ENCODE measurements at regions not wholly inside any gene's neighbourhood (a gene's known extent, or its start where the extent isn't known, plus 50 kb on each side); places are given as distances from the start of the nearest gene placed in this dataset.

- DNase-seq (ENCODE audit: low read depth): no peak
- TF ChIP-seq, protein P1, sequence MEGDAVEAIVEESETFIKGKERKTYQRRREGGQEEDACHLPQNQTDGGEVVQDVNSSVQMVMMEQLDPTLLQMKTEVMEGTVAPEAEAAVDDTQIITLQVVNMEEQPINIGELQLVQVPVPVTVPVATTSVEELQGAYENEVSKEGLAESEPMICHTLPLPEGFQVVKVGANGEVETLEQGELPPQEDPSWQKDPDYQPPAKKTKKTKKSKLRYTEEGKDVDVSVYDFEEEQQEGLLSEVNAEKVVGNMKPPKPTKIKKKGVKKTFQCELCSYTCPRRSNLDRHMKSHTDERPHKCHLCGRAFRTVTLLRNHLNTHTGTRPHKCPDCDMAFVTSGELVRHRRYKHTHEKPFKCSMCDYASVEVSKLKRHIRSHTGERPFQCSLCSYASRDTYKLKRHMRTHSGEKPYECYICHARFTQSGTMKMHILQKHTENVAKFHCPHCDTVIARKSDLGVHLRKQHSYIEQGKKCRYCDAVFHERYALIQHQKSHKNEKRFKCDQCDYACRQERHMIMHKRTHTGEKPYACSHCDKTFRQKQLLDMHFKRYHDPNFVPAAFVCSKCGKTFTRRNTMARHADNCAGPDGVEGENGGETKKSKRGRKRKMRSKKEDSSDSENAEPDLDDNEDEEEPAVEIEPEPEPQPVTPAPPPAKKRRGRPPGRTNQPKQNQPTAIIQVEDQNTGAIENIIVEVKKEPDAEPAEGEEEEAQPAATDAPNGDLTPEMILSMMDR (conservative IDR thresholded peaks at IDR 0.05; ENCODE audit: low read depth, low read length): no peak
- no peak overlapping the region for H3K4me3 ChIP-seq (ENCODE audit: low read length)
Measured at GRCh38 chr15:77731945-77732344, 99.2 kb upstream of the LINGO1 start.

DNA sequence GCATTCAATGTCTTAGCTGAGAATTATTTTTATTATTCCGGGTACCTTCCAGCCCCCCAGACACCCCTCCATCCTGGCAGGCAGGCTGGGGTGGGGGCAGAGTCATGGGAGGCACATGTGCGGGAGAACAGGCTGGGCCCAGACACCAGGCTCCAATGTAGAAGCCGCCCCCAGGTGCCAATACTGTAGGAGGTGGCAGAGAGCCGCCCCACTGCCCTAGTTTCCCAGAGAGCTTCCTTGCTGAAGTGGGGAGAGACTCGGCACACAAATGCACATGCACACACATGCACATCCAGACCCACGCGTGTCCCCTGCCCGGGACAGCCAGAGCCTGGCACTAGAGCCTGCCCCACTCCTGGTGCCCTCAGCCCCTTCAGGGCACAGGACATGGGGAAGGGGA lies 98.4 kb upstream of the LINGO1 start:
- TF ChIP-seq, protein P1 (conservative IDR thresholded peaks at IDR 0.05; ENCODE audit: low read depth, low read length): no peak
- no peak for DNase-seq (ENCODE audit: low read depth)
- H3K4me3 ChIP-seq (ENCODE audit: low read length): no peak overlapping the region

- DNase-seq (ENCODE audit: low read depth): no peak
- TF ChIP-seq, protein P1 (conservative IDR thresholded peaks at IDR 0.05; ENCODE audit: low read depth, low read length): no peak
- no peak overlapping the region for H3K4me3 ChIP-seq (ENCODE audit: low read length)
Measured at GRCh38 chr15:77727635-77728304, 95.1 kb upstream of the LINGO1 start.

- H3K4me3 ChIP-seq (ENCODE audit: low read length): no peak overlapping the region
- no peak for DNase-seq (ENCODE audit: low read depth)
- TF ChIP-seq, protein P1 (conservative IDR thresholded peaks at IDR 0.05; ENCODE audit: low read depth, low read length): no peak
Measured at GRCh38 chr15:77724715-77725114, 92.0 kb upstream of the LINGO1 start.

DNA sequence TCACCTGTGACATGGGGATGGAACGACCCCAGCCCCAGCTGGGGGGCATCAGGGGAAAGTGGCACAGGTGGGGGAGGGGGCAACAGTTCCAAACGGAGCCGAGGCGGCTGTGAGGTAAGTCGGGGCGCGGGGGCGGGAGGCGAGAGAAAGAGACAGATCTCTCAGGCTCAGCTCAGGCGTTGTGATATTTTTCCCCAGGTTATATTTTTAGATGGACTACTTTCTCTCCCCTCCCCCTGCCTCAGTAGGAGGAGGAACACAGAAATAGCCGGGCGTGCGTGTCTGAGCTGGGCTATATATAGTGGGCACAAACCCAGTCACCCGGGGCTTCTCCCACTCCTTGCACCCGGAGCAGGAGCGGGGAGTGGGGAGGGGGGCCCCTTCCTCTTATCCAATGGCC lies 91.0 kb upstream of the LINGO1 start:
- H3K4me3 ChIP-seq (ENCODE audit: low read length): no peak overlapping the region
- TF ChIP-seq, protein P1 (conservative IDR thresholded peaks at IDR 0.05; ENCODE audit: low read depth, low read length): no peak

DNA sequence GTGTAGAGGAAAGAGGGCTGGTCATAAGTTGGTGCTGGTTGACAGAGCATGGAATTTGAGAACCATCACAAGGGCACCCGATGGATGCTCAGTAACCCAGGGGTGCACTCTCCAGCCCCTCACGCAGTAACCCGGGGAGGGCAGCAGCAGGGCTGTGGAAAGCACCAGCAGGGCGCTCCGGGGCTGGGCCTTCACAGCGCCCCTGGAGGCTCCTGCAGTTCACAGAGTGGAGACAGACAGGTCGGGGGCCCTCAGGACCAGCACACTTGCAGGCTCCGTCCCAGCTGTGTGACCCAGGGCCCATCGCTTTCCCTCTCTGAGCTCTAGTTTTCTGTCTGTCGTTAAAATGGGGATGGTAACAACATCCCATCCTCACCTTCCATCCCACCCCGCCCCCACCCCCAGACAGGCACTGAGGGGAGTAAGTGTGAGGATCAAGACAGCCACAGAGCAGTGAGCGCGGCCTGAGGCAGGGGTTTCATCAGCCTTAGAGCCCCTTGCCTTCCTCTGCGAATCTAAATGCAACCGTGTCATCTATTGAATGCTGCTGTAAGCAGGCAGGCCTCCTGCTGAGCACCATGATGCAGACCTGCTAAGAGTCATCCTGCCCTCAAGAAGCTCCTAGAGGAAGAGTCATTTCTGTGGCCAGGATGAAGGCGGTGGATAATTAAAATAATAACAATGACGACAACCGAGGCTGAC lies 90.2 kb upstream of the LINGO1 start:
- no peak overlapping the region for H3K4me3 ChIP-seq (ENCODE audit: low read length)
- no peak for DNase-seq (ENCODE audit: low read depth)
- TF ChIP-seq, protein P1 (conservative IDR thresholded peaks at IDR 0.05; ENCODE audit: low read depth, low read length): no peak

More for the DNA sequence above, 91.0 kb upstream of the LINGO1 start:
- no peak for DNase-seq (ENCODE audit: low read depth)

DNA sequence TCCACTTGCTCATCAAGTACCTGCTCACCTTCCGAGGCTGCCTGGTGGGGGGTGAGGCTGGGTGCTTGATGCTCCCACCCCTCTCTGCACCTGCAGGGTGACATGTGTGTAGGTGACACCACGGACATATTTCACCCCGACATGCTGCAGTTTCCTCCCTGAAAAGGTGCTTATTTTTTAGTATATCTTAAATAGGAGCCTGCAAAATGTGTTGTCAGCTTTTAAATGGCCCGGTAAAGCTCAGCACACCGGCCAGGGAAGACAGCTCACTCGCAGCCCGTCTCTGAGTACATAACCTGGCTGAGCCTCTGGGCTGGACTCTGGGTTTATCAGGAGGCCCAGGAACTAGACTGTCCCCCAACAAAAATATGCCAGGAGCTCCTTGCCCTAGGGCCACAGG lies 89.3 kb upstream of the LINGO1 start:
- H3K4me3 ChIP-seq (ENCODE audit: low read length): no peak overlapping the region
- TF ChIP-seq, protein P1 (conservative IDR thresholded peaks at IDR 0.05; ENCODE audit: low read depth, low read length): no peak
- no peak for DNase-seq (ENCODE audit: low read depth)

Measured in retinal pigment epithelial cell (primary cell).